ENCODE measurements at regions not wholly inside any gene's neighbourhood (a gene's known extent, or its start where the extent isn't known, plus 50 kb on each side); places are given as distances from the start of the nearest gene placed in this dataset.

DNA sequence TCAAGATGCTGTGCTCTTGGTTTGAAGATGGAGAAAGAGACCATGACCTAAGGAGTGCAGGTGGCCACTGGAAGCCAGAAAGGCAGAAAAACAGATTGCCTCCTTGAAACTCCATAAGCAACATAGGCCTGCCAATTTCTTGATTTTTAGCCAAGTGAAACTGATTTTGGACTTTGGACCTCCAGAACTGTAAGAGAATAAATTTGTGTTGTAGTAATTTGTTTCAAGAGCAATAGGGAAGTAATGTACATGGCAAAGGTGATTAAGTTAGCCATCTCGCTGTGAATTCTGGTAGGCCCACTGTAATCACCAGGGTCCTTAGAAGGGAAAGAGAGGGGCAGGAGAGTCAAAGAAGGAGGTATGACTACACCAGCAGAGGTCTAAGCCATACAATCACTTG lies 238.8 kb downstream of the CNTN3 start:
- TF ChIP-seq, protein P1, sequence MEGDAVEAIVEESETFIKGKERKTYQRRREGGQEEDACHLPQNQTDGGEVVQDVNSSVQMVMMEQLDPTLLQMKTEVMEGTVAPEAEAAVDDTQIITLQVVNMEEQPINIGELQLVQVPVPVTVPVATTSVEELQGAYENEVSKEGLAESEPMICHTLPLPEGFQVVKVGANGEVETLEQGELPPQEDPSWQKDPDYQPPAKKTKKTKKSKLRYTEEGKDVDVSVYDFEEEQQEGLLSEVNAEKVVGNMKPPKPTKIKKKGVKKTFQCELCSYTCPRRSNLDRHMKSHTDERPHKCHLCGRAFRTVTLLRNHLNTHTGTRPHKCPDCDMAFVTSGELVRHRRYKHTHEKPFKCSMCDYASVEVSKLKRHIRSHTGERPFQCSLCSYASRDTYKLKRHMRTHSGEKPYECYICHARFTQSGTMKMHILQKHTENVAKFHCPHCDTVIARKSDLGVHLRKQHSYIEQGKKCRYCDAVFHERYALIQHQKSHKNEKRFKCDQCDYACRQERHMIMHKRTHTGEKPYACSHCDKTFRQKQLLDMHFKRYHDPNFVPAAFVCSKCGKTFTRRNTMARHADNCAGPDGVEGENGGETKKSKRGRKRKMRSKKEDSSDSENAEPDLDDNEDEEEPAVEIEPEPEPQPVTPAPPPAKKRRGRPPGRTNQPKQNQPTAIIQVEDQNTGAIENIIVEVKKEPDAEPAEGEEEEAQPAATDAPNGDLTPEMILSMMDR (conservative IDR thresholded peaks at IDR 0.05; ENCODE audit: control insufficient read depth, insufficient read depth, low read depth, low read length), result no peak
- no peak overlapping the region for H3K4me3 ChIP-seq (ENCODE audit: control insufficient read depth, low read depth, low read length)
- no peak for DNase-seq (ENCODE audit: low read depth)

GRCh38 chr3:74372743-74373142 lies 241.7 kb downstream of the CNTN3 start:
- TF ChIP-seq, protein P1 (conservative IDR thresholded peaks at IDR 0.05; ENCODE audit: control insufficient read depth, insufficient read depth, low read depth, low read length), result no peak
- H3K4me3 ChIP-seq (ENCODE audit: control insufficient read depth, low read depth, low read length), result no peak overlapping the region
- no peak for DNase-seq (ENCODE audit: low read depth)

GRCh38 chr3:74370342-74370741 lies 244.1 kb downstream of the CNTN3 start:
- no peak for DNase-seq (ENCODE audit: low read depth)
- TF ChIP-seq, protein P1 (conservative IDR thresholded peaks at IDR 0.05; ENCODE audit: control insufficient read depth, insufficient read depth, low read depth, low read length), result no peak
- H3K4me3 ChIP-seq (ENCODE audit: control insufficient read depth, low read depth, low read length), result no peak overlapping the region

DNA sequence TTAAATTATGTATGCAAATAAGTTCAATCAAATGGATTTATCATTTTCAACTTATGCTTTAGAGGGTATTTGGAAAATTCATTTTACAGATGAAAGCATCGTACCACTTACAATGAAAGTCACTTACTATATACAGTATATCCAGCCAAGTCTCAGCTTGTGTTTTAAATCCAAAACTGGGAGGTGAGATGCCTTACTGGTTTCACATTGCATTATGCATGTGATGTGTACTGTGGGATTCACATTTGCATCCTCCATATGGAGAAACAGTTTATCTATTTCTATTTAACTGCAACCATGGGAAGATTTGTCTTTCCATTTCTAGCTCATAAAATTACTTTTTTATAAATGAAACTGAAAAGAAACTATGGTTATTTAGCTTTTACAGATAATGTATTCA lies 248.1 kb downstream of the CNTN3 start:
- no peak overlapping the region for H3K4me3 ChIP-seq (ENCODE audit: control insufficient read depth, low read depth, low read length)
- TF ChIP-seq, protein P1 (conservative IDR thresholded peaks at IDR 0.05; ENCODE audit: control insufficient read depth, insufficient read depth, low read depth, low read length), result no peak
- no peak for DNase-seq (ENCODE audit: low read depth)

DNA sequence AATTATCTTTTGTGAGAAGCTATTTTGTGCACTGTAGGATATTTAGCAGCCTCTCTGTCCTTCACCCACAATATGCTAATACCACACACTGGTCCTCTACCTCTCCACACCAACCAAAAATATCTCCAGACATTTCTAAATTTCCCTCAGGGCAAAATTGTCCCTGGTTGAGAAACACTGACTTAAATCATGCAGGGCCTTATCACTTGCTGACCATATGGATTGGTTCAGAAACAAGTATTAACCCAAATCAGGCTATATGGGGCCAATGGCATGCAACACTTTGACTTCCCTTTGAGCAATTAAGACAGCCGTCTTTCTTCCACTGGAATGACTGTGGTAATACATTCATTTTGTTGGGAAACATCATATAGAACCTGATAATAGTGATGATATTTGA lies 251.1 kb downstream of the CNTN3 start:
- TF ChIP-seq, protein P1 (conservative IDR thresholded peaks at IDR 0.05; ENCODE audit: control insufficient read depth, insufficient read depth, low read depth, low read length), result no peak
- no peak overlapping the region for H3K4me3 ChIP-seq (ENCODE audit: control insufficient read depth, low read depth, low read length)
- DNase-seq (ENCODE audit: low read depth), result no peak

DNA sequence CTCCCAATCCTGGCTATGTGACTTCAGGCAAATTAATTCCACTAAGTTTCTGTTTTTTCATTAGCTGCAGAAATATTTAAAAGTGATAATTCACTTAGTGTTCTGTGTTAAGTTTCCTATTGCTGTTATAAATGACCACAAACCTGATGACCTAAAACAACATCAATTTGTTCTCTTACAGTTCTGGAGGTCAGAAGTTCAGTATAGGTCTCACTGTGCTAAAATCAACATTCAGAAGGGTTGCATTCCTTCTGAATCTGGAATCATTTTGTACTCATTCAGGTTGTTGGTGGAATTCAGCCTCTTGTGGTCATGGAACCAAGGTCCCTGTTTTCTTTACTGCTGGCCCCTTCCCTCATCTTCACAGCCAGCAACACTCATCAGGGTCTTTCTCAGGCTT lies 254.1 kb downstream of the CNTN3 start:
- DNase-seq (ENCODE audit: low read depth), result no peak
- TF ChIP-seq, protein P1 (conservative IDR thresholded peaks at IDR 0.05; ENCODE audit: control insufficient read depth, insufficient read depth, low read depth, low read length), result no peak
- H3K4me3 ChIP-seq (ENCODE audit: control insufficient read depth, low read depth, low read length), result no peak overlapping the region

GRCh38 chr3:74357881-74358280 lies 256.6 kb downstream of the CNTN3 start:
- TF ChIP-seq, protein P1 (conservative IDR thresholded peaks at IDR 0.05; ENCODE audit: control insufficient read depth, insufficient read depth, low read depth, low read length), result no peak
- no peak overlapping the region for H3K4me3 ChIP-seq (ENCODE audit: control insufficient read depth, low read depth, low read length)

More at GRCh38 chr3:74357881-74358280, 256.6 kb downstream of the CNTN3 start:
- no peak for DNase-seq (ENCODE audit: low read depth)
